HG03196 (cell line): ENCODE measurements at regions not wholly inside any gene's neighbourhood (a gene's known extent, or its start where the extent isn't known, plus 50 kb on each side); places are given as distances from the start of the nearest gene placed in this dataset.
A peak's percentile ranks its signal among the peaks of the same experiment; 100 is the strongest.

ENCODE experiments used
- ATAC-seq: cut with Tn5 transposase; IDR thresholded peaks from one replicate; pipeline ENCODE4 v1.9.1; 2021; ENCODE audit not compliant: unreplicated experiment

DNA sequence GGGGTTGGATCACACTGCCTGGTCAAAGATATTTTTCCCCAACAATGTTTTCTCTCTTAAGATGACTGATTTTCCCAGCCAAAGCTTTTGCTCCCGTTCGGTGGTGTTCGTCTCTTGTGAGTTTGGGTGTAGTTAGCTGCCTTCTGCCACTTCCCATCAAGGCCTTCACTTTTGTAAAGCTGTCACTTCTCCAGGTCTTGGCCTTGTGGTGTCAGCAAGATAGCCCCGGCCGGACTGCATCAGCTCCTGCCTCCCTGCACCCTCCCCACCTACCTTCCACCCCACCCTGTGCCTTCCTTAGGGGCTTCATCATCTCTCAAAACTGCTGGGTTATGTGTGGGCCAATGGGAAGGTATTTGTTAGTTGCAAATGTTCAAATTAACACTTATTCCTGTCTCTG, 228.9 kb downstream of the BCL11A start:
- no peak for ATAC-seq

DNA sequence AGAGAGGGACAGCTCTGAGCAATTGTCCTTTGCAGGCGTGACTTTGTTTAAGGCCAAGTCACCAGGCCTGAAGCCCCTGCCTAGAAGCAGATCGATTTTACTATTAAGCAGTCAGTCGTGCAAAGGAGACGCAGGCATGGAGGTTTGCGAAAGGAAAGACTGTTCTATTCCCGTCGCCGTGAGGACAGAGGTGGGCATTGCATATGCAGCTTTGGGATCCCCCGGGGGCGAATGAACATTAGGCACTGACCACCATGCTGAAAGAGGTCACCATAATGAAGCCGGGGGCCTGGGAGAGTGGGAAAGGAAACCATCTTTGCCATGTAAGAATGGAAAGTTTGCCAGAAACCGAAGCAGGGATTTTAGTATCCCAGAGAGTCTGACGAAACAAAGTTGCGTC, 231.6 kb downstream of the BCL11A start:
- no peak for ATAC-seq

DNA sequence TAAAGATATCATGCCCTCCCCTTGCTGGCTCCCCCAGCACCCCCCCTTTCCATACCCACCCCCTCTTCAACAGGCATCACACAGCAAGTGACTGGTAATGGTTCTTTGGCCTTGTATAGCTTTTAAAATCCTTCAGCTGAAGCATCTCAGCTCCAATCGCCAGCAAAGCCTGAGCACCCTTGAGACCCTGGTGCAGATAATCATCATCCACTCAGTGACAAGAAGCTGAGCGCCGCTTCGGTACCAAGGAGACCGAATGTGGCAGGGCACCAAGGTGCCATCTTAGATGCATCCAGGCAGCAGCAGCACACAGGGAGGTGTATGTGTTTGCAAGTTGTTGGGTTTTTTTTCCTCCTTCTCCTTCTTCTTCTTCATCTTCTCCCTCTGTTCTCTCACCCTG, 232.7 kb downstream of the BCL11A start:
- no peak for ATAC-seq

DNA sequence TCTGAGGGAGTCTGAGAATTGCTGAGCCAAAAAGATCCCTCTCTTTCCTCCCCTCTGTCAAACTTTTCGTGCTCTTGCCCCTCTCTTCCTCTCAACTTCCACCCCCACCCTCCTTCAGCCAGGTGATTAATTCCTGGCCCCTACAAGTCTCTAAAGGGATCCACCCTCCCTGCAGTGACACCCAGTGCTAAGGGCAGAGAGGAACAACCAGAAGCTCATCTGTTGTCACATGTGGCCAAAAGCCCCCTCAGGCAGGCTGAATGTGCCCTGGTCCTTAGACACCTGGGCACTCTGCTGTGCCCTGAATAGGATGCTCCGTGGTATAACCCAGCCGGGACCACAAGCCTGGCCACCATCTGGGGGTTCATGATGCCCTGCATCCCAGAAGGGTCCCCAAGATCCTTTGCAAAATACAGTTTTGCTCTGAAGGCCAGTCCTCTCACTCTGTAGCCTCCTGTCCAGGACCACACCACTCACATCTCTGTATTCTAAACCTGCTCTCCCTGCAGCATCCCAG, 234.4 kb downstream of the BCL11A start:
- no peak for ATAC-seq

DNA sequence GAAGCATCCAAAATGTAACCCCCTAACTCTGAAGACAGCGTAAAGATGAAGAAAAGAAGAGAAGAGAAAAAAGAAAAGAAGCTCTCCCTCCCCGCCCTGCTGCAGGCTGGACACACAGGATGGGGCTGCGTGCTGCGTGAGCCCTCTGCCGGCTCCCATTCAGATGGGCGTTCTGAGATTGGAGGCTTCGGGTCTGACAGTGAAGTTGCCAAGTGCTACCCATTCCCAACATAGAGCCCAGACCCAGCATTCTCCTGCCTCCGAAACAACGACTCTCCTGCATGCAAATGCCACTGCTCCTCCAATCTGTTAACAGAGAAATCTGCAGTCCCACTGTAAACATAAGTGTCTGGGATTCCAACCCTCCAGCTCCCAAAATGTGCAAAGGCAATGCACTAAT, 234.9 kb downstream of the BCL11A start:
- no peak for ATAC-seq

DNA sequence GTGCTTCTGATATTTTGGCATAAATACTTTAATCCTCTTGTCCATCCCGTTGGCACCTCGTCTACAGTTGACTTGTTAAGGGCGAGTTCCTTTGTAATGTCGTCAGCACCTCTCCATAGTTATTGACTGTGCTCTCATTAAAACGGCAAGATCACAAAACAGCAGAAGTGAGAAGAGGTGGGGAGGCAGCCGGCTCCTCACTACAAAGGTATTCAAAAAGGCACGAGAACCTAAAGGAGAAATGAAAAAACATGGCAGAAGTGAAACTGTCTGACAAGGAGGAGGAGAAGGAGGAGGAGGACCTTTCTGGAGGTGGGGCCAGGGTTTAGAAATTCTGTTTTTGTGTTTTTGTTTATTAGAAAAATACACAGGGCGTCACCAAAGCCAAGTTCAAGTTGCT, 235.6 kb downstream of the BCL11A start:
- peak; percentile 70 for ATAC-seq

DNA sequence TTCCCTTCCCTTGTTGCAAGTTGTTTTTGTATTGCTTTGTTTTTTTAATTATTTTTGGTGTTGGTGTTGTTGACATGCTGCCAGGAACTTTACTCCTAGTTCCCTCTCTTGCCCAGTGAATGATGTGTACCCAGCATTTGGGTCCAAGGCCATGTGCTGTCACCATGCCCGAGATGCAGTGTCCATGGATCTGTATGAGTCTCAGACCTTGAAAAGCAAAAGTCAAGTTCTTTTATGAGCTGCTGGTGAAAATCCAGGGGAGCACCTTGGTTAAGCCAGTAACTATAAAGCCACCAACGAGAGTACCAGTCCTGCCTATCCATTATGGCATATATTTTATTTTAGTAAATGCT, 236.4 kb downstream of the BCL11A start:
- ATAC-seq = no peak

DNA sequence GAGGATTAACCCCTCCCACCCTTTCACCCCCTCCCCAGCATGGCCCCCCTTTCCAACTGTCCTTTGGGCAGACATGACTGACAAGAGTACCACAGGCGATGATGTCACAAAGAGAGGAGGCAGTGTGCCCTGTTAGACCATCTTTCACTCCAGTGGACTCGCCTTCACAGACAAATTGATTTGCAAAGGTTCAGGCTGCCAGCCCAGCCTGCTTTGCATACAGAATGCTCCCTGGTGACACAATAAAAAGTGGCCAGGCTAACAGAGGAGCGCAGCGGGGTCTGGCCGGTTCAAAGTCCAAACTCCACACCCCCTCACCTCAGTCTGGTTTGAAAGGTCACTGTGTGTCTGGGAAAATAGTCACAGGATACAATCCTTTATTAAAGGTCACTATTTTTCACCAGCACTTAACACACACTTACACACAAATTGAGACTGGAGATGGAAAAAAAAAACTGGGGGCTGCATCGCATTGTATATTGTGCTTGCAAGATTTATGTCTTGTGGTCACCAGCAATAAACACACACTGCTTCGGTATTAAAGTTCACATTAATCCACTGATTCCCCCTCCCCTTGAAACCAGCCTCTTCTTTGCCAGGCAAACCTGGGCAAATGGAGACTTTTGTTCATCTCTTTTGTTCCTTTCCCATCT, 236.9 kb downstream of the BCL11A start:
- no peak for ATAC-seq

DNA sequence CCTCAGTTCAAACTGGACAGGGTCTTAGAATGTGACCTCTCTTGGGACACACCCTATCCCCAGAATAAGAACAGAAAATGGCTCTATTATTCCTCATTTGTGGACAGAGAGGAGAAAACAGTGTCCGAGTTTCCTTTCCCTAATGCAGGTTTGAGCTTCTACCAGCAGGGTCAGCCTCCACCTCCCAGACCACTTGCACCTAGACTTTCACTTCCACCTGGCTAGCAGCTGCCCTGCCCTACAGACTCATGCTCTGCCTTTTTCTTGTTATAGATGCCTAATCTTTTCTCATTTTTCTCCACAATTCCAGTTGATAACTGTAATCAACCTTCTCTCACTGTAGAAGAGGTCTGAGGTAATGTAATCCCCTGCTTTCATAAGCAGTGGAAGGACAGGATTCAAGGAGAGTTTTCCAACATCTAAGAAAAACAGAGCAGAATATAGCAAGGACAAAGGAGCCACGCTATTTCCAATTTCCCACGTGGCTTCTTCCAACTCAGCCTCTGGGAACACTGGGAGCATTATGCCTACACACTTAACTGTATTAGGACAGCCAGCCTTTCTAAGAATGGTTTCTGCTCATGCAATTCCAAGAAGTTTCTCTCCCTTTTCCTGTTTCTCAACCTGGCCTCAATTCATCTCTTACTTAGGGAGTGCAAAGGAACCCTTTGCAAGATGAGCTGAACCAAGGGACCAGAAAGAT, 239.8 kb downstream of the BCL11A start:
- no peak for ATAC-seq

DNA sequence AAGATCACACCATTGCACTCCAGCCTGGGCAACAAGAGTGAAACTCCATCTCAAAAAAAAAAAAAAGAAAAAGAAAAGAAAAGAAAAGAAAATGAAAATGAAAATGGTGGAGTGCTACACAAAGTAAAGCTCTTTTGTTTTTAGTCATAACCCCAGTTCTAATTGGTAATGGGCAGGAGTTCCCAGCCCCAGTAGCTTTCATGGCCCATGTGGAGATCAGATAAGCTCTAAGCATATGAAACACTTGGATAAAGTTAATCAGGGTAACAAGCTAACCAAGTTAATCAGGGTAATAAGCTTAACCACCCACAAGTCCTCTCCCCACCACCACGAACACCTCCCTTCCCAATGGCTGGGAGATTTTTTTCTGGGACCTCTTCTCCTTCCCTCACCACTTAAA, 240.8 kb downstream of the BCL11A start:
- ATAC-seq = peak; percentile 82

DNA sequence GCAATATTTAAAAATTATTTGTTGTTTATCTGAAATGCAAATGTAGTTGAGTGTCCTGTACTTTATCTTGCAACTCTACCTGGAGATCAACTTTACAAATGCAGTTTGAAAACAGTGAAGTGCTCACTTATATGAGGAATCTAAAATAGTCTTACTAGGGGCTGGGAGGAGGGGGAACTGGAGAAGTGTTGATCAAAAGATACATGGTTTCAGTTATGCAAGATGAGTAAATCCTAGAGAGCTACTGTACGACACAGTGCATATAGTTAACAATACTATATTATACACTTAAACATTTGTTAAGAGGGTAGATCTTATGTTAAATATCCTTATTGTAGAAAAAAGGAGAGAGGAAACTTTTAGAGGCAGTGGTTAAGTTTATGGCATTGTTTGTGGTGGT, 241.9 kb downstream of the BCL11A start:
- ATAC-seq = peak; percentile 46

DNA sequence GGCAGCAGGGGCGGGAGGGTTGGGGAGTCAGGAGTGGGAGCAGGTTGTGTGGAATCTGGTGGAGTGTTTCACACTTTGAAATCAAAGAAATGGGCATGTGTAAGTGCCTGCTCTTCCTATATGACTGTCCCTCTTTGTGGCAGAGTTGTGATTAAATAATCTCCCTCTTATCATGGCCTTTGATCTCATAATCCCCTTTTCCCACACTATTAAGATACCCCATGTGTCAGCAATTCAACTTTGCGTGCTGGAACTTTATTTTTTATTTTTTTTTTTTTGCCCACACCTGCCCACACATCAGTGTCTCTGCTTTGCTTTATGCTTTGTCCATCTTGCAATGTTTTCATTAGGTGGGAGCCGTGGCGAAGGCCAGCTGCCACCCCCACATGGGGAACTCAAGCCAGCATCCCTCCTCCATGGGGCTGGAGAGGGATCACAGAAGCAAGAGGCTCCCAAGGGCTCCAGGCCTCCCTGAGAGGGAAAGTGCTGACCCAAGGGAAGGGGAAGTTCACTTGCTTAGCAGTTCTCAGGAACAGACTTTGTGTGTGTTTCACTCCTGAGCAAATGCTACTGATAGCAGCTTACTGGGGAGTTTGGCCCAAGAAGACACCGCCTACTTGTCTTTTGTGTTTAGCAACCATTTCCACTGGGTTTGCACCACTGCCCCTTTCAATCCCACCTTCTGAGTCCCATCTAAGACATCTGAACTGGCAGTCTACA, 243.4 kb downstream of the BCL11A start:
- no peak for ATAC-seq

DNA sequence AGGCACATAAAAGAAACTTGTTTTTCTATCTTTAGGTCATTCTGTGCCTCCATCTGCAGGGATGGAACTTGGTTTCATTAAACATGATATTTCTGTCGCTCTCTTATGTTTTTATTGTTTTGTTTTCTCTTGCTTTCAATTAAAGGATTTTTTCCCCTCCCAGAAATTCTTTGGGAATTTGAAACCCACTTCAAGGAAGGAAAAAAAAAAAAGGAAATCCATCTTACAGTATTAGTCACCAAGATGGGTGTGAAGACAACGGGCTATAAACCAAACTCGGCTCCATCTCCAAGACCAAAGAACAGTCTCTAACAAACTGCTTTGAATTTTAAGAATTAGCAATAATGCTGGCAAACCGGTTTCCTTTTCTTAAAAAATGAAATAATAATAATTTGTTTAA, 244.1 kb downstream of the BCL11A start:
- no peak for ATAC-seq

DNA sequence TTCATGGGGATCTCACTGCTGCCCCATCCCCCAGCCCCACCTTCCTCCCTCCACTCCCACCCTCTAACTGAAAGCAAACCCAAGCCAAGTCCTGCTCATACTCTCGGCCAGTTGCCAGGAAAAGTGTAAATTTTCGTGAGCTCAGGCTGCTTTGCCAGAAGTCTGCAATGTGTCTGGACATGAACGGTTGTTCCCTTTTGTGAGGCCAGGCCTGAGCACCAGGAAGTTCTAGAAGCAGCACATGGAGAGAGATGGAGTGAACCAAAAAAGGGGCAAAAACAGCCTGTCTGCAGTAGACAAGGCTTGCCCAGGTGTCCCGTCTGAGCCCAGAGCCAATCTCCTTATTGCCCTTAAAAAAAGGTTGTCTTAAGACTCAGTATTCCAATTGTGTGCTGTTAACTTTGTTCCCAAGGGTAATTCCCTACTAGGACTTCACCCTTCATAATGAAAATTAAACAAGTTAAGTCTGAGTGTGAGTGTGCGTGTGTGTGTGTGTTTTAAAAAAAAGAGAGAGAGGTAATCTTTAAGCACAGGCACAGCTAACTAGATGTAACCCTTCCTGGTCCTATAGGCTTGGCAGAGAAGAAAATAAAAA, 247.1 kb downstream of the BCL11A start:
- no peak for ATAC-seq

DNA sequence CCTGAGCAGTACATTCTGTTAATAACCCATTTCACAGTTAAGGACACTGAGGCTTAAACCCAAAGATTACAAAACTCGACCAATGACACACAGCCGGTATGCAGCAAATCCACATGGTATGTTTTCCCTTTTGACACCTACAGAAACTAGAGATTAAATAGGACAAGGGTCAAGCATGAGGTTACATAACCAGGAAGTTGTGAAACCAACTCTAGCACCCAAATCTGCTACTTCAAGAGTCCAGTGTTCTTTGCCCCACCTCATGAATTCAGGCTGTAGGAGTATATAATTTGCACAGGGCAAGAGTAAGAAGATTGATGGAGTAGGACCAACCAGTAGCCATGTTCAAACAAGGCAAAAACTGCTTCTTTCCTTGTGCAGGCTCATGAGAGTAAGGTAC, 249.8 kb downstream of the BCL11A start:
- ATAC-seq = no peak

DNA sequence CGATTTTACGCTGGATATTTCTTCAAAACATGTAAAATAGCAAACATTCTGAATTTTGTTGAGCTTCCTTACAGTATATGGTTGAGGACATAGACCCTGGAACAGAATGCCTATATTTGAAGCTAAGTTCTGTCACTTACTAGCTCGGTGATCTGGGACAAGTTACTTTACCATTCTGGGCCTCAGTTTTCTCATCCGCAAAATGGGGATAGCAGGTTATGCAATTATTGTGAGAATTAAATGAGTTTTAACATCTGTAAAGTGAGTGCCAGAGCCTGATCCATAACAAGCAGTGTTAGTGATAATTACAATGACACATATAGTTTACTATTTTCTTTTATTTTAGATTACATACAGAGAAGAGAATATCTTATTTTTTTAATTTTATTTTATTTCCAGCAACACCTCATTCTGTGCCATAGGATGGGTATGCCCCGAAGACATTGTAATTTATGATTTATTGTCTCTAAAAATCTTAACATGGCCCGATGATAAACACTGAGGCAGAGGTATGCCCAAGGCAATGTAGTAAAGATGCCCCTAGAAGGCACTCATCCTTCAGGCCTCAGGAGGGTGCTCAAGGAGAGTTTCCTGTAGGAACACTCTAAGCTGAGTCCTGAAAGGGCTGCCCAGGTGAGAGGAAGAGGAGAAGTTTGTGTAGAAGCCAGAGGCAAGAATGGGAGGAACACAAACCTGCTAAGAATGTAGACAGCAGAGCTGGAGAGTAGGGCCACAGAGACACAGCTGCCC, 250.9 kb downstream of the BCL11A start:
- ATAC-seq = no peak

DNA sequence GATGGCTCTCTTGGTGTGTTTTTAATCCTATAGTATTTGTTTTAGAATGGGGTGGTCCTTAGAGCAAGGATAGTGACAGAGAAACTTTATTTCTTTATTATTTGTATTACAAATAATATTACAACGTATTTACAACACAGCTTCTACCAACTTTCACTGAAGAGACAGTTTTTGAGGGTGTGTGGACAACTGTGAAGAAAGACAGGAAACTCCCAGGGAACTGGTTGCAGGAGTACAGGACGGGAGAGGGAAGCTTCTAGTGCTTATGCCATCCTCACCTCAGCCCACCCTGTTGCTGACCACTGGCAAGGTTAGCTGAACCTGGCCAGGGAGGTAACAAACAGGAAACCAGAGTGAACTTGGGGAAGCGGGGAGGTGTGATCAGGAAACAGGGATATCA, 251.7 kb downstream of the BCL11A start:
- ATAC-seq = no peak

DNA sequence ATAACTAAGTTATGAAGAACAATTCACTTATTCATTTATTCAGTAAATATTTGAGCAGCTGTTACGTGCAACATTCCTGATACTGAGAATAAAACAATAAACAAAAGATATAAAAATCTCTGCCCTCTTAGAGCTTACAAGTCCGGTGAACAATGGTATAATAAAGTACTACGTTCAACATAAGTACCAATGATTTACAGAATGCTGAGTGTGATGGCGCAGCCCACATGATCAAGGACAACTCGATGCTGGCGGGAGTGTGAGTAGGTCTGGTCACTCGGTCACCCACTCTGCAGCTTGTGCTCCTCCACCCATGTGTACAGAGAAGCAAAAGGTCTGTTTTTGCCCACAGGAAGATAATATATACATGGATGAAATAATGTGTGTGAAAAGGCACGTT, 254.3 kb downstream of the BCL11A start:
- ATAC-seq = no peak

DNA sequence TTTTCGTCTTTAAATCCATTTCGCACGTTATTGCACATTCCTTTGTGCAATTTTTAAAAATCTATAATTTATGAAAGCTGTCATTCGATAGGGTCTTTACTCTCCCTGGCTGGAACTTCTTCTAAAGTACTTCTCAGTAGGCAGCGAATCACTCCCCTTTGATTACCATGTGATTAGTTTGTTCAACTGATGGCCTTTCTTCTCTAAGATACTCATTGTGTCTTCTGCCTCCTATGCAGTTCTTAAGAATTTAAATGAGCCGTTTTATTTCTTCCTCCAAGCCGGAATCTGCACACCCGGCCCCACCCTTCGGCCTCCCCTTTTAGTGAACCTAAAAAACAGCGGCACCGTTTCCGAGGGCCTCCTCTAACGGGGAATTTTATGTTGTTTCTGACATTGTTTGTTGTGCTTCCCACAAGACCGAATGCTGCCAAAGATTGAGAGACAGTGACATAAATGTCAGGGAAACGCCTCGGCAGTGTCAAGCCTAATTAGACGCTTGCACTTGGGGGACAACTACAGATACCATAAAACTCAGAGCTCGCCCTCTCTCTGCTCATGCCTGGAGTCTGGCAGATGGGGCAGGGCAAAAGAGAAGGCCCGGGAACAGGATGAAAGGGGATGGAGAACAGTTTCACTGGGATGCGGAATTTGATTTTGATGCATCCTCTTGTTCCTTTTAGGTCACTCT, 255.3 kb downstream of the BCL11A start:
- ATAC-seq = no peak

DNA sequence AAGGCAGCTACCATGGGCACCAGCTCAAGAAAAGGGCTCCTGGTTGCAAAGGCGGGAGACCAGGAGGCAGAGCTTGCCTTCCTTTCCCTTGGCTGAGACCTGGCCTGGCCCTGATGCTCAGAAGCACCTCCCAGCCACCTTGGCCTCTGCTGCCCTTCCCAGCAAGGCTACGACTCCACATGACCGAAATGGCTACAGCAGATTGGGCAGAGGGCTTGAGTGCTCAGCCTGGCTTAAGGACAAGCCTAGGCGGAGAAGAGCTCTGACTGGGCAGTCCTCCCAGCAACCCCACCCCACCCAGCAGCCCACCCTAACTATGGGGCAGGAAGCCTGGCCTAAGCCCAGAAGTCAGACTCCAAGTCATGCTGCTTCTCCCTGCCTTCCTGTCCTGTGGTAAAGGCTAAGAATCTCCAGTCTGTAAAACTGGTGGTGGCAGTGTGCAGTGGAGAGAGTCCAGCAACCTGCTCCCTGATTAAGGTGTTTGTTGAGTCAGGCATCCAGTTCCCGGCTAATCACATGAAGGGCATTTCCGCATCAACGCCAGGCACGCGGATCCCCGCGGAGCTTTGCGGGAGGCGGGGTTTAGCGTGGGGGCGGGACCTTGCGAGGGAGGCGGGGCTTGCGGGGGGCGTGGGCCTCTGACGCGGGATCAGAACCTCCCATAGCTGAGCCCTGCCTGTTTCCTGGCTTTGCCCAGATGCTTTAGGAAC, 256.0 kb downstream of the BCL11A start:
- ATAC-seq = no peak
